D341Med (cell line): ENCODE measurements at regions not wholly inside any gene's neighbourhood (a gene's known extent, or its start where the extent isn't known, plus 50 kb on each side); places are given as distances from the start of the nearest gene placed in this dataset.

ENCODE experiments used
- DNase-seq: peaks from one replicate; pipeline ENCODE4 v3.0.0; 2012; ENCODE audit warnings: low spot score

DNA sequence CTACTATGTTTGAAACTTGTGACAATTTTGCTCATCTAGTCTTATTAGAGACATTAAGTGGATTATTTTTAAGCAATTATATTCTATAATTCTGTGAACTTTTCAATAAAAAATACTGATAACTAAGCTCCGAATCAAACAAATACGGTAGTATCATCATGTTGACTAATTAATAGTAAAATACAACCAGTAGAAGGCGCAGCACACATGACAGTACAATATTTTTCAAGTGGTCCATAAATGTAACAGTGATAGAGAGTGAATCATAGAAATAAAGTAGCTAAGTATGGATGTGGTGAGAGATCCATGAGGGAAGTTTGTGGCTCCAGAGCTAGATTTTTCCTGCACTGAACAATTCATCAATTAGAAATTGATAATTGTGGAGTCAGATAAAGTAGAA, 666.2 kb downstream of the KCTD8 start:
- DNase-seq, result no peak

DNA sequence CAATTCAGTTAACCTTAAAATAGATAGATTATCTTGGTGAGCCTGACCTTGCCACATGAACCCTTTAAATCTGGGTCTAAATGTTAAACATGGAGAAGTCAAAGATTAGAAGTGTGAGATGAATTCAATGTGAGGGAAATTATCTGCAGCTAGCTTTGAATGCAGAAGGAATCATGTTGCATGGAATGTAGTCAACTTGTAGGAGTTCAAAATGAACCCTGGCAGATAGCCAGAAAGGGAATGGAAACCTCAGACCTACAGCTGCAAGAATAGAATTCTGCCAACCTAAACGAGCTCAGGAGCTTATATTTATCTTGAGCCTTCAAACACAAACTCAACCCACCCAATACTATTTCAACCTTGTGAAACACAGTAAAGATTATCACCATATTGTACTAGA, 632.5 kb downstream of the KCTD8 start:
- DNase-seq, result no peak

DNA sequence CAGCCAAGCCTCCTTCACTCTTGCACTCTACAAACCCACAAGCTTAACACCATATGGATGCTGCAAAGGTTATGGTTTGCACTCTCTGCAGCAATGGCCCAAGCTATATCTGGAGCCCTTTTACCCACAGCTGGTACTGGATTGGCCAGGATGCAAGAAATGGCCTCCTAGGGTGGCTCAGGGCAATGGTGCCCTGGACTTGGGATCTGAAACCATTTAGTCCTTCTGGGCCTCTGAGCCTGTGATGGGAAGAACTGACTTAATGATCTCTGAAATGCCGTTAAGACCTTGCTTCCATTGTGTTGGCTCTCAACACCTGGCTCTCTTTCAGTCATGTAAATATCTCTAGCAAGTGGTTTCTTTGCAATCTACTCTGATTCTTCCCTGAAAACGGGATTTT, 626.0 kb downstream of the KCTD8 start:
- DNase-seq, result no peak

DNA sequence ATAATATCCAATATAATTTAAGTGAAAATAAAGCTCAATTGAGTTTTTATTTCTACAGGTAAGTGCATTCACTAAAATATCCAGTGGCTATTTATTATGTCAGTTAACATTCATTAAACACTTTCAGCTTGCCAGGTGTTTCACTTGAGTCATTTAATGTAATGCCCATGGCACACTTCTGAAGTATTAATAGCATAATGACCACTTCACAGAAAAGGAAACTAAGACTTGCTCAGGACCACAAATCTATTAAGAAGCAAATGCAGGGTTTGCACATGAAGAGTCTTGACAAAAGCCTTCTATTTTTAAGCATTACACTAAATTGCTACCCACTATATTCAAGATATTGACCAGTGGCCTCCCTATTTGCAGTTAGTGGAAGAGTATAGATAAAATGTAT, 612.7 kb downstream of the KCTD8 start:
- DNase-seq, result no peak

DNA sequence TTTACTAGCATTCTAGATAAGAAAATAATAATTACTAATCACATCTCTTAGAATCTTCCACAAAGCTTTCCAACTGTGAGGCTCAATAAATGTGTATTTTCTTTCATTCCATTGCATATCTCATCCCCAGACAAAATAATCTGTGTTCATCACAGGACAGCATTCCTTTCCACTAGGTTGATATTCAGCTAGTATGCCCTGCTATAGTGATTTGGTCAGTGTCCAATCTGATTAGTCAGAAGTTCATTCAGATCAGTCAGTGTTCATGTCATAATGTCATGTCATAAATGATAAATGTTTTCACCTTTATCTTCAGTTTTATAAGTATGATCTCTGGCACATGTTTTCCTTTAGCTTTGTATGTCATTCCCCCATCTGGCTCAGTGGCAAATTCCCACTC, 611.4 kb downstream of the KCTD8 start:
- no peak for DNase-seq

DNA sequence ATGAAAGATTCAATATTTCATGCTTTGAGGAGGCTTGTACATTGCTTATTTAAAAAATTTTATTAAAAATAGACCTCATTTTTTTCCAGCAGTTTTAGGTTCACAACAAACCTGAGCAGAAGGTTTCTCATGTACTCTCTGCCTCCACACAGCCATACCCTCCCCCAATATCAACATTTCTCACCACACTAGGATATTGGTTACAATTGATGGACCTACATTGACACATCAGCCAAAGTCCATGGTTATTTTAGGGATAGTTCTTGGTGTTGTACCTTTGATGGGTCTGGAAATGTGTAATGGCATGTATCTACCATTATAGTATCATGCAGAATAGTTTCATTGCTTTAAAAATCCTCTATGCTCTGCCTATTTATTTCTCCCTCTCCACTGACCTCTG, 611.0 kb downstream of the KCTD8 start:
- DNase-seq, result no peak

DNA sequence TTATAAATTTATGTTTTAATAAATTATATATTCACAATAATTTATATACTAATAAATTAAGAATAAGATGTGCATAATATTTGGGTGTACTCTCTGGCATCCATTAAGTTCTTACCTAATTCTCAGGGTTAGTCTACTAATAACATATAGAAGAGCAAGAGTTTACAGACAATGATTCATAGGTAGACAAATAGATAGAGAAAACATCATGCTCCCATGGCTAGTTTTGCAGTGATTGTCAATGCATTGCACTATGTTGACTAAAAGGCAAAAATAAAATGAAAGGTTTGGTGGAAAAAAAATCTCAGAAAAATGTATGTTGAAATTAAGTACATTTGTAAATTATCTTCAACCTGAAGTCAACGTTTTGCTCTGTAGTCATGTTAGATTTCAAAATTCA, 606.0 kb downstream of the KCTD8 start:
- DNase-seq, result no peak

DNA sequence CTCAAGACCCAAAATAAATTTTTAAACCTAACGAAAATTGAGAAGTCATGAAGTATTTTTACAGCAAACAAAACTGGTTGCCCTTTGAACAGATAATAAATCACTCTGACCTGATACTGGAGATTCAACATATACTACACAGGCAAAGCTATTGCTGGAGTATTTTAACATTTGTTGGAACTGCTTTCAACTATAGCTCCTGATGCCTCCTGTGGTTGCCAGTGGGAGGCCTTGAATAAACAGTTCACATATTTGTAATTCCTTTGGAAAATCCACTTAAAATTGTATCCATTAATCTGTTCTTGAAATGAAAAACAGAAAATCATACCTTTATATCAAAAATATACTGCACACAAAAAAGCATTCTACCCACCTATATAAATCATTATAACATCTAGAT, 605.1 kb downstream of the KCTD8 start:
- DNase-seq, result no peak

DNA sequence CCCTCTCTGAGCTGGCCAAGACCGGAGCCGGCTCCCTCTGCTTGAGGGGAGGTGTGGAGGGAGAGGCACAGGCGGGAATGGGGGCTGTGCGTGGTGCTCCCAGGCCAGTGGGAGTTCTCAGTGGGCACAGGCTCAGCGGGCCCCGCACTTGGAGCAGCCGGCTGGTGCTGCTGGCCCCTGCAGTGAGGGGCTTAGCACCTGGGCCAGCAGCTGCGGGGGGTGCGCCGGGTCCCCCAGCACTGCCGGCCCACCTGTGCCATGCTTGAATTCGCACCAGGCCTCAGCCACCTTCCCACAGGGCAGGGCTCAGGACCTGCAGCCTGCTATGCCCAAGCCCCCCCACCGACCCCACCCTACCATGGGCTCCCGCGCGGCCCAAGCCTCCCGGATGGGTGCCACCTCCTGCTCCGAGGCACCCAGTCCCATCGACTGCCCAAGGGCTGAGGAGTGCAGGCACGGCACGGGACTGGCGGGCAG, 602.5 kb downstream of the KCTD8 start:
- no peak for DNase-seq

DNA sequence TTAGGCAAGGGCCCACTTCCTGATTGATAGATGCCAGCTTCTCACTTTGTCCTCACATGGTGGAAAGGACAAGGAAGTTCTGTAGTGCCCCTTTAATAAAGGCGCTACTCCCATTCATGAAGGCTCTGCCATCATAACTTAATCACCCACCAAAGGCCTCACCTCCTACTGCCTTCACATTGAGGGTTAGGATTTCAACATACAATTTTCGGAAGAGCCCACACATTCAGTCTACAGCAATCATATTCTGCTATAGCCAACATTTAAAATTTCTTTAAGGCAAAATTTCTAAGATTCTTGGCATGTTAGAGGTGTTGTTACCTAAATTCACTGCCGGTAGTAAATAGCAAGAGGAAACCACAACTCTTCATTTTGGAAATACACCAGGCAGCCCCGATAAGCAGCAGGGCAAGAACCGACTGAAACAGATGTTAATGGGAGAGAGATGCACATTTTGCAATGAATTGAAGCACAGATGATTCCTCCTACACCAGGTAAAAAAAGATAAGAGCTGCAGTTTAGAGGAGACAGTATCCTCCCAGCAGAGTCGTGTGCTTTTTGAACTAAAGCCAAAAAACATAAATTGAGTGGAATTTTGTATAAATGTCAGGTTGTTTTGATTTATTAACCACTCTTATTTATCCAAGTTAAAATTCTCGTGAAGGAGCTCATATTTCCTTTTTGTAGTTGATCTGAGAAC, 594.9 kb downstream of the KCTD8 start:
- no peak for DNase-seq

DNA sequence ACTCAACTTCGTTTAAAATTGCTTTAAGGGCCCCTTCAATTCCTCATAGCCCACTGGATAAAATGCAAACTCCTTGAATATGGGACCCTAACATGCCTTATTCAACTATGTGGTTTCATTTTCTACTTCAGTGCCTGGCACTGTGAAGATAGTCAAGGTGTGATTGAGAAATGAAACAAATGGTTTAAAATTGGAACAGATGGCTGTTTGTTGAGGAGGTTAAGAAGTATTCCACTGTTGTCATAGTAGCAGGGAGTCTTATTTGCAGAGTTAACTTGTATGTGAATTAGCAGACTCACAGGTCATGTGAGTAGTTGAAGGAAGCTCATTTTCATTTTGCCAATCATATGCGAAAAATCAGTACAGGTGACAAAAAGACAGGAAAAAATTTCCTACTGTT, 593.3 kb downstream of the KCTD8 start:
- no peak for DNase-seq

DNA sequence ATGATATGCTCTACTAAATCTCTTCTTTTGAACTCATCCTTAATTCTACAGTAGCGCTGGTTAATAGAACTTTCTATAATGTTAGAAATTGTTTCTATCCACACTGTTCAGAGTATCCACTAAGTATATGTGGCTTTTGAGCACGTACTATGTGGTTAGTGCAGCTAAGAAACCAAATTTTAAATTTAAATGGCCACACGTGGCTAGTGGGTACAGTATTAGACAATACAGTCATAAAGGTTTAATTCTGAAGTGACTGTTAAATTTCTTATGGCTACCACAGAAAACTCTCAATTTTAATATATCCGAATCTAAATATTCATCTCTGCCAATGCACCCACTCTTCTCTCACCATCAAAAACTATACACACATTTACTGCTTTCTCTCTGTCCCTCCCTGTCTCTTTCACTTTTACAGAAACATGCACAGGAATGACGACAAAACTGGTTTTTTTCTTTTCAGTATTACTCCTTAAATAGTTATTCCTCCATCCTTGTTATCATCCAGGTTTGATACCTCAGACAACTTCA, 583.9 kb downstream of the KCTD8 start:
- no peak for DNase-seq

DNA sequence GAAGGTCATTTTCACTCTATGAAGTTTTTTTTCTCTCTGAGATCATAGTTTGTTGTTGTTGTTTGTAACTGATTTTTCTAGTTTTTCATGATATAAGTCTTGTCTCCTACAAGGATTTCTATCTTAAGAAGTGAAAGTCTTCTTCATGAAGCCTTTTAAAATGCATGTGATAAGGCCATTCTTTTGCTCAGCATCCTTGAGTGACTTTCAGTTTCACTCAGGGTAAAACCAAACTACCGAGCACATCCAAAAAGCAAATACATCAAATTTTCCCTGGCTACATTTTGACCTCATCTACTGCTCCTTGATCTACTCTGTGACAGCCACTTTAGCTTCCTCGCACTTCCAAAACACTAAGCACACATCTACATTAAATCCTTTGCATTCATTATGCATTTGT, 580.7 kb downstream of the KCTD8 start:
- DNase-seq, result no peak

DNA sequence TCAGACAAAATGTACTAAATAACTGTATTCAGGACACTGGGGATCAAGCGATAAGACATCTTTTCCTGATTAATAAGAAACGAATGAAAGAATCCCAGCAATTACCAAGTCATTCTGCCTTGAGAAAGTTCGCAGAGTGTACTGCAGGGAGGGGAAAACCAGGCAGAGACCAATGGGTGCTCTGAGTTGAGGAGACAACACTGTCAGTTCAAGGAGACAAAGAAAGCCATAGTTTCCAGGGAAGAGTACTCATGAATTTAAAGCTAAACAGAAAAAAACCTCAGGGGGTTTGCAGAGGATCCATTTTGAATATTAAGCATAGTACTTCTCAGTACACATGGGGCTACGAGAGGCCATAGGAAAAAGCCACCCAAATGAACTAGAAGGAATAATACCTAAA, 573.0 kb downstream of the KCTD8 start:
- no peak for DNase-seq

DNA sequence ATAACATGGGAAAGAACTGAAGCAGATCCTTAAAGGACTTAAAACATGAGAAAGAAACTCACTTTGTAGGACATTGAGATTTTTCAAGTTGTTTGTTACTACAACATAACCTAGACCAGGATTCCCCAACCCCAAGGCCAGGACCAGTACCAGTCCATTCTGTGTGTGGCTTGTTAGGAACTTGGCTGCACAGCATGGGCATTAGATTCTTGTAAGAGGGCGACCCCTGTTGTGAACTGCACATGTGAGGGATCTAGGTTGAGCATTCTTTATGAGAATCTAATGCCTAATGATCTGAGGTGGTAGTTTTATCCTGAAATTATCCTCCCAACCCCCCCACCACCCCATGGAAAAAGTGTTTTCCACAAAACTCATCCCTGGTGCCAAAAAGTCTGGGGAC, 566.1 kb downstream of the KCTD8 start:
- no peak for DNase-seq

DNA sequence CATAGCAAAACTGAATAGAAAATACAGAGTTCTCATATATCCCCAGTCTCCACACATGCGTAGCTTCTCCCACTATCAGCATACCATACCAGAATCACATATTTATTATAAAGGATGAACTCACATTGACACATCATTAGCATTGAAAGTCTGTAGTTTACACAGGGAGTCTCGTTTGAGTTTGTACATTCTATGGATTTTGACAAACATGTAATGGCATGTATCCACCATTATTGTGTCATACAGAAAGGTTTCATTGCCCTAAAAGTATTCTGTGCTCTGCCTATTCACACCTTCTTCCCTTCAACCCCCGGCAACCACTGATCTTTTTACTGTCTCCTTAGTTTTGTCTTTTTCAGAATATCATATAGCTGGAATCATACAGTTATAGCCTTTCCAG, 562.4 kb downstream of the KCTD8 start:
- DNase-seq, result no peak

DNA sequence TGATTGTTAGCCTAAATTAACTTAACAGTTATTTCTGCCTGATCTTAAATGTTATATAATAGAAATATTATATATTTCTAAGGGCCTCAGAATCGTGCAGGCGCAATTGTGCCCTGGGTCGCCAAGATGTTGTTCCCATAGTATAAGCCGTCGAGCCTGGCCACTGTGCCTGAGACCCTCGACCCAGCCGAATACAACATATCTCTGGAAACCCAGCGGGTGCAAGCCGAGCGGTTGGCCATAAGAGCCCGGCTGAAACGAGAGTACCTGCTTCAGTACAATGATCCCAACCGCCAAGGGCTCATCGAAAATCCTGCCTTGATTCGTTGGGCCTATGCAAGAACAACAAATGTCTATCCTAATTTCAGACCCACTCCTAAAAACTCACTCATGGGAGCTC, 549.8 kb downstream of the KCTD8 start:
- no peak for DNase-seq

DNA sequence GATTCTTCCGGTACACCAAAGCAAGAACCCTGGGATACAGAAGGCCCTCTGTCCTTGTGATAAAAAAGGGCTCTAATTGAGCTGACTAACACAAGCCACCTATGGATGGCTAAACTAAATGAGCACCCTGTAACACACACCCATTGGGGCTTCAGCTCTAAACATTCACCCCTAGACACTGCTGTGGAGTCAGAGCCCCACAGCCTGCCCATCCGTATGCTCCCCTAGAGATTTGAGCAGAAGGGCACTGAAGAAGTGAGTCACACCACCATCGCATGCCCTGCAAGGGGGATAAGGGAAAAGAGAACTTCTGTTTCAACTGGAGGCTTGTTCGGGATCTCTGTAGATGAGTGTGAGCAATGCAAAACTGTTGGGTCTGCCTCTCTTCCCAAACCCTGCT, 545.2 kb downstream of the KCTD8 start:
- no peak for DNase-seq

DNA sequence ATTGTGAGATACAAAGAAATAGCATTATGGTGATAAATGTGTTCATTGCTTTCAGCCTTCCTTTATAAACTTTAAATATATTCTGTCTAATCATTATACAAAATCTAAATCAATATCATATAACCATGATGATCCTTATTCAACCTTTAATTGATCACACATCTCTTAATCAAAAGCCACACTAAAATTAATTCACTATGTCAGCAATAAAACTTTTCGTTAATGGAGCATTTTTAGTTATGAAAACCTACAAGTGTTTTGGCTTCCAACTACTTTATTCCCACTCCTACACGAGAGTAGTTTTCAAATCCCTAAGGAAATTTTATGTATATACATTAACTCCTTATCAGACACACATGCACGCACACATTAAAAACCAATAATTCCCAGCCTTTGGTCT, 530.2 kb downstream of the KCTD8 start:
- DNase-seq, result no peak

DNA sequence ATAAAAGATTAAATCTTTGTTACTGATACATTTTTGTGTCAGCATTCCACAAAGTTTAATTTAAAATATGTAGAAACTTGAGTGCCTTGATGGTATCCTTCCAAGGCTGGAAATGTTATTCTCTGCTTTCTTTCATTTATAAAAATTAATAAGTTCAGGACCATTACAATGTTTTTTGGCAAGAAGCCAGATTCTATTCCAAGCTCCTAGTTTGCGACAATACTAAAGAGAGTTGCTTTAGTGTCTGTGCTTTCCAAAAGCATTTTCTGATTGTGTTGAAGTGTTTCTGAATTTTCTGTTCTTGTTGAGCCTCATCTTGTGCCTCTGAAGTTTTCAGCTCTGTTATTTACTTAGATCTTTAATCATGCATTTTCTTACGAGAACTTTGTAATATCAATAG, 516.2 kb downstream of the KCTD8 start:
- DNase-seq, result no peak

DNA sequence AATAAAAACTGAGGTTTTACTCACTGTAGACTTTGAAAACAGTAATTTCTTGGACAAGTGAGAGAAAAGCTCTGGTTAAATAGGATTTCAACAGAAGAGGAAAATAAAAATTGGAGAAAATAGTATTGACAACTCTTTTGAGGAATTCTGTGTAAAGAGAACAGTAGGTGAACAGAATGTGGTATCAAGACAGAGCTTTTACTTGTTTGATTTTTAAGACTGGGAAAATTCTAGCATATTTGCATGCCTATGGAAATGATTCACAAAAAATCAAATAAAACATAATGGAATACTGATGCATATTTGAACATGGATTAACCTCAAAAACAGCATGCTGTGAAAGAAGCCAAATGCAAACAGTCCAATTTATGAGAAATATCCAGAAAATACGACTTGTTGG, 504.6 kb downstream of the KCTD8 start:
- DNase-seq, result no peak

DNA sequence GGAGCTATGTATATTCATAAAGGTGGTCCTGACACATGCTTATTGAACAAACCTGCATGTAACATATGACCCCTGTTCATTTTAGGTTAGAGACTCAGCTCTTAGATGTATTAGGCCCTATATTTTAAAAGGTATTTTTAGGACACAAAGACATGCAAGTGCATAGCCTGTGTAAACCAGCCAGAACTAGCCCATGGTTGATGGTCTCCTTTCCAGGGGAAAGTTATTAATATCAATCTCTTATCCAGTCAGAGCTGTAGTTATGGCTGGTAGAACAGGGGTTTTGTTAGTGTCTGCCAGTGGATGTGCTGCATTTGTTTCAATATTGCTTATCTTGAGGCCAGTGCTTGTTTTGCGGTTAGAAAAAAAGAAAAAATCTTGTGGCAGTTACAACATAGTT, 488.6 kb downstream of the KCTD8 start:
- DNase-seq, result no peak

DNA sequence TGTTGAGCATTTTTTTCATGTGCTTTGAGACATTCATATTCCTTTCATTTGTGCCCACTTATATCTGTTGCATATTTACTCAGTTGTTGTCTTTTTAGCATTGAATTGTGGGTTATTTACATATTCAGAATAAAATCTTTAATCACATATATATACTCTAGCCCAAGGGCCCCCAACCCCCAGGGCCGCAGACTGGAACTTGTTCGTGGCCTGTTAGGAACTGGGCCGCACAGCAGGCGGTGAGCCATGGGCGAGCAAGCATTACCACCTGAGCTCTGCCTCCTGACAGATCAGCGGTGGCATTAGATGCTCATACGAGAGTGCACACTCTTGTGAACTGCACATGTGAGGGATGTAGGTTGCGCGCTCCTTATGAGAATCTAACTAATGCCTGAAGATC, 480.6 kb downstream of the KCTD8 start:
- no peak for DNase-seq

DNA sequence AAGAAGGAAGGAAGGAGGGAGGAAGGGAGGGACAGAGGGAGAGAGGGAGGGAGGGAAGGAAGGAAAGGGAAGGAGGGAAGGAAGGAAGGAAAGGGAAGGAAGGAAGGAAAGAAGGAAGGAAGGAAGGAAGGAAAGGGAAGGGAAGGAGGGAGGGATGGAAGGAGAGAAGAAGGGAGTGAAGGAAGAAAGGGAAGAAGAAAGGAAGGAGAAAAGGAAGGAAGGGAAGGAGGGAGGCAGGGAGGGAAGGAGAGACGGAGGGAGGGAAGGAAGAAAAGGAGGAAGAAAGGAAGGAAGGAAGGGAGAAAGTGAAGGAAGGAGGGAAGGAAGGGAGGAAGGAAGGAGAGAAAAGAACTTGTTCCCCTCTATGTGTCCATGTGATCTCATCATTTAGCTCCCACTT, 465.0 kb downstream of the KCTD8 start:
- no peak for DNase-seq
